Panc1 (cell line): ENCODE measurements at regions not wholly inside any gene's neighbourhood (a gene's known extent, or its start where the extent isn't known, plus 50 kb on each side); places are given as distances from the start of the nearest gene placed in this dataset.

Source experiments
- ATAC-seq: fragments of 200-7000 bp; cut with Tn5 transposase; 2 replicates; pipeline ENCODE4 v1.9.1; 2020; ENCODE audit warnings: mild to moderate bottlenecking, moderate library complexity
- BruUV-seq: library from RNA; stranded (reverse); fragments of 400-500 nt; replicated peaks from 2 replicates; lab custom pipeline; 2021; lab: Mats Ljungman, UMichigan
- CTCF ChIA-PET: fragments of 300-600 bp; sonication (Branson Sonifier 250); formaldehyde crosslinking; loops from one replicate; lab custom pipeline; 2022; ENCODE audit warnings: antibody characterized with exemption; lab: Charles Lee
- POLR2A ChIA-PET: fragments of 300-600 bp; sonication (Branson Sonifier 250); formaldehyde crosslinking; loops from one replicate; lab custom pipeline; 2022; ENCODE audit warnings: antibody characterized with exemption; lab: Charles Lee
- DNase-seq: peaks from one replicate; pipeline ENCODE4 v3.0.0-alpha.2; 2010; ENCODE audit warnings: low read depth, low spot score
- H3K27ac ChIP-seq: 2 replicates; pipeline ENCODE4 v1.5.1; 2011; ENCODE audit warnings: mild to moderate bottlenecking, low read length, inconsistent platforms
- H3K27me3 ChIP-seq: fragments of 200-500 bp; sonication (Bioruptor generic); 2 replicates; pipeline ENCODE4 v1.6.0; 2014; ENCODE audit warnings: low read length, inconsistent platforms; ENCODE audit not compliant: control insufficient read depth, insufficient read depth
- H3K36me3 ChIP-seq: fragments of 200-500 bp; sonication (Bioruptor generic); 2 replicates; pipeline ENCODE4 v1.5.1; 2014; ENCODE audit warnings: inconsistent platforms, mild to moderate bottlenecking, low read length, moderate library complexity; ENCODE audit not compliant: control insufficient read depth, insufficient read depth
- H3K4me1 ChIP-seq: 2 replicates; pipeline ENCODE4 v1.5.1; 2011; ENCODE audit warnings: inconsistent platforms, mild to moderate bottlenecking, low read length, moderate library complexity; ENCODE audit not compliant: control insufficient read depth, insufficient read depth
- H3K4me3 ChIP-seq, 2 experiments: 2 replicates each; pipeline ENCODE4 v1.5.1; 2011 to 2012; ENCODE audit warnings: low read depth in 2 of 2, low read length in 2 of 2, mild to moderate bottlenecking in 2 of 2, inconsistent platforms in 1 of 2, moderate library complexity in 1 of 2
- H3K9me3 ChIP-seq: fragments of 200-500 bp; sonication (Bioruptor generic); 2 replicates; pipeline ENCODE4 v1.5.1; 2014; ENCODE audit warnings: low read depth, mild to moderate bottlenecking, inconsistent platforms, low read length, moderate library complexity; ENCODE audit not compliant: control insufficient read depth, insufficient read depth
- CTCF ChIP-seq: fragments of 450-650 bp; IDR thresholded peaks from 2 replicates; pipeline ENCODE4 v1.5.1; 2017; ENCODE audit warnings: mild to moderate bottlenecking
- POLR2AphosphoS5 ChIP-seq: IDR thresholded peaks from 2 replicates; pipeline ENCODE4 v1.6.1; 2012; ENCODE audit warnings: mild to moderate bottlenecking, low read depth, low read length, moderate library complexity
- SIN3A ChIP-seq: IDR thresholded peaks from 2 replicates; pipeline ENCODE4 v1.6.1; 2012; ENCODE audit warnings: low read depth, mild to moderate bottlenecking, low read length, moderate library complexity, borderline replicate concordance; ENCODE audit not compliant: insufficient read depth
- TCF7L2 ChIP-seq: IDR thresholded peaks from 2 replicates; pipeline ENCODE4 v1.6.1; 2011; ENCODE audit warnings: mild to moderate bottlenecking, low read depth, low read length, inconsistent platforms
- in situ Hi-C: cut with HindIII; loops from 2 replicates; pipeline ENCODE4 v1.10.0; 2016; ENCODE audit warnings: low sequenced_read_pairs, low pct_unique_long_range_greater_than_20kb
- intact Hi-C: fragments of 100-400 bp; cut with micrococcal nuclease; formaldehyde crosslinking; loops from one replicate; pipeline ENCODE4 v1.10.0; 2022; ENCODE audit not compliant: unreplicated experiment
- TF ChIP-seq, protein P1 (sequence below), 2 experiments: IDR thresholded peaks; 2 replicates each; pipeline ENCODE4 v1.6.1; 2011 to 2012; ENCODE audit warnings: low read depth in 2 of 2, control low read depth in 1 of 2, low read length in 1 of 2, mild to moderate bottlenecking in 1 of 2, moderate library complexity in 1 of 2; ENCODE audit not compliant: insufficient read depth in 1 of 2

DNA sequence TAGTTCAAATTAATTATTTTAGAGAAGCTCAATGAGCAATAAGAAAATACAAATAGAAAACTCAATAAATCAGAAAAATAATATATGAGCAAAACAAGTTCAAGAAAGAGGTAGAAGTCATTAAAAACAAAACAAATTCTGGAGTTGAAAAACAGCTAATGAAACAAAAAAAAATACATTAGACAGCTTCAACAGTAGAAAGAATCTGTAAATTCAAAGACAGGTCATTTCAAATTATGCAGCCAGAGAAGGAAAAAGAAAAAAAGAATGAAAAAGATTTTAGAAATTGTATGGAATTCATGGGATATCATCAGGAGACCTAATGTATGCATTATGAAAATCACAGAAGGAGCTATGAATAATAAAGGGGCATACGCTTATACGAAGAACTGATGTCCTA, 795.3 kb upstream of the ADGRB3 start:
- in situ Hi-C loops (no loop called here), intact Hi-C loops (no loop called here)
- H3K9me3 ChIP-seq = no peaks in the 10 kb centered on the region
- ChIA-PET CTCF (no interaction called here), POLR2A (no interaction called here)
- TF ChIP-seq TCF7L2 (no peak), POLR2AphosphoS5 (no peak), SIN3A (no peak), CTCF (no peak)
- TF ChIP-seq, protein P1, sequence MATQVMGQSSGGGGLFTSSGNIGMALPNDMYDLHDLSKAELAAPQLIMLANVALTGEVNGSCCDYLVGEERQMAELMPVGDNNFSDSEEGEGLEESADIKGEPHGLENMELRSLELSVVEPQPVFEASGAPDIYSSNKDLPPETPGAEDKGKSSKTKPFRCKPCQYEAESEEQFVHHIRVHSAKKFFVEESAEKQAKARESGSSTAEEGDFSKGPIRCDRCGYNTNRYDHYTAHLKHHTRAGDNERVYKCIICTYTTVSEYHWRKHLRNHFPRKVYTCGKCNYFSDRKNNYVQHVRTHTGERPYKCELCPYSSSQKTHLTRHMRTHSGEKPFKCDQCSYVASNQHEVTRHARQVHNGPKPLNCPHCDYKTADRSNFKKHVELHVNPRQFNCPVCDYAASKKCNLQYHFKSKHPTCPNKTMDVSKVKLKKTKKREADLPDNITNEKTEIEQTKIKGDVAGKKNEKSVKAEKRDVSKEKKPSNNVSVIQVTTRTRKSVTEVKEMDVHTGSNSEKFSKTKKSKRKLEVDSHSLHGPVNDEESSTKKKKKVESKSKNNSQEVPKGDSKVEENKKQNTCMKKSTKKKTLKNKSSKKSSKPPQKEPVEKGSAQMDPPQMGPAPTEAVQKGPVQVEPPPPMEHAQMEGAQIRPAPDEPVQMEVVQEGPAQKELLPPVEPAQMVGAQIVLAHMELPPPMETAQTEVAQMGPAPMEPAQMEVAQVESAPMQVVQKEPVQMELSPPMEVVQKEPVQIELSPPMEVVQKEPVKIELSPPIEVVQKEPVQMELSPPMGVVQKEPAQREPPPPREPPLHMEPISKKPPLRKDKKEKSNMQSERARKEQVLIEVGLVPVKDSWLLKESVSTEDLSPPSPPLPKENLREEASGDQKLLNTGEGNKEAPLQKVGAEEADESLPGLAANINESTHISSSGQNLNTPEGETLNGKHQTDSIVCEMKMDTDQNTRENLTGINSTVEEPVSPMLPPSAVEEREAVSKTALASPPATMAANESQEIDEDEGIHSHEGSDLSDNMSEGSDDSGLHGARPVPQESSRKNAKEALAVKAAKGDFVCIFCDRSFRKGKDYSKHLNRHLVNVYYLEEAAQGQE (IDR thresholded peaks at IDR 0.05; ENCODE audit: insufficient read depth in 1 of 2, low read depth in 2 of 2, low read length in 1 of 2) = no peak
- no peak overlapping the region for H3K27ac ChIP-seq
- ATAC-seq = no peak
- no peak for DNase-seq
- H3K4me1 ChIP-seq = no peaks in the 10 kb centered on the region
- no peak overlapping the region for H3K4me3 ChIP-seq
- no peaks in the 10 kb centered on the region for H3K27me3 ChIP-seq
- no TSS peak for BruUV-seq
- H3K36me3 ChIP-seq = no peaks in the 10 kb centered on the region

DNA sequence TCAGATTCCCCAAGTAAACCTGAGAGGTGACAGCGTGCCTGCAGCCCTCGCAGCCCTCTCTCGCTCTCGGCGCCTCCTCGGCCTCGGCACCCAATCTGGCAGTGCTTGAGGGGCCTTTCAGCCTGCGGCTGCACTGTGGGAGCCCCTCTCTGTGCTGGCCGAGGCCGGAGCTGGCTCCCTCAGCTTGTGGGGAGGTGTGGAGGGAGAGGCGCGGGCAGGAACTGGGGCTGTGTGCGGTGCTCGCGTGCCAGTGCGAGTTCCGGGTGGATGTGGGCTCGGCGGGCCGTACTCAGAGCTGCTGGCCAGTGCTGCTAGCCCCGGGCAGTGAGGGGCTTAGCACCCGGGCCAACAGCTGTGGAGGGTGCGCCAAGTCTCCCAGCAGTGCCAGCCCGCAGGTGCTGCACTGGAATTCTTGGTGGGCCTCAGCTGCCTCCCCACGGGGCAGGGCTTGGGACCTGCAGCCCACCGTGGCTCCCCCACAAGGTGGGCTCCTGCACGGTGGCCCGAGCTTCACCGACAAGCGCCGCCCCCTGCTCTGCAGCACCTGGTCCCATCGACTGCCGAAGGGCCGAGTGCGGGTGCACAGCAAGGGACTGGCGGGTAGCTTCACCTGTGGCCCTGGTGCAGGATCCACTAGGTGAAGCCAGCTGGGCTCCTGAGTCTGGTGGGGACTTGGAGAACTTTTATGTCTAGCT, 809.7 kb upstream of the ADGRB3 start:
- no peaks in the 10 kb centered on the region for H3K36me3 ChIP-seq
- TF ChIP-seq TCF7L2 = no peak
- TF ChIP-seq, protein P1 (IDR thresholded peaks at IDR 0.05; ENCODE audit: insufficient read depth in 1 of 2, low read depth in 2 of 2, low read length in 1 of 2) = no peak
- no peak for TF ChIP-seq CTCF
- TF ChIP-seq SIN3A = no peak
- TF ChIP-seq POLR2AphosphoS5 = no peak
- H3K9me3 ChIP-seq = no peaks in the 10 kb centered on the region
- POLR2A ChIA-PET = no interaction called here
- in situ Hi-C loops = no loop called here
- no peaks in the 10 kb centered on the region for H3K4me1 ChIP-seq
- DNase-seq (no peak), ATAC-seq (no peak)
- no peak overlapping the region for H3K4me3 ChIP-seq
- H3K27me3 ChIP-seq = no peaks in the 10 kb centered on the region
- intact Hi-C loops = no loop called here
- no peak overlapping the region for H3K27ac ChIP-seq
- no TSS peak for BruUV-seq
- CTCF ChIA-PET = no interaction called here
